Neural cell (in vitro differentiated cells): ENCODE measurements at regions not wholly inside any gene's neighbourhood (a gene's known extent, or its start where the extent isn't known, plus 50 kb on each side); places are given as distances from the start of the nearest gene placed in this dataset.

Experiments
- H2AFZ ChIP-seq: fragments of 200-600, 300-800 bp; sonication (generic), shearing (Covaris generic); 2 replicates; pipeline ENCODE4 v1.6.0; 2014; ENCODE audit warnings: low read depth, mild to moderate bottlenecking, antibody characterized with exemption, low read length, moderate library complexity
- H3F3A ChIP-seq: fragments of 200-600 bp; shearing (Covaris generic); 2 replicates; pipeline ENCODE4 v1.6.1; 2016; ENCODE audit warnings: mild to moderate bottlenecking, moderate library complexity, mixed read lengths, antibody characterized with exemption, low read length; ENCODE audit not compliant: insufficient read depth, poor library complexity, severe bottlenecking
- H3K27ac ChIP-seq: fragments of 200-600, 300-800 bp; sonication (generic), shearing (Covaris generic); 2 replicates; pipeline ENCODE4 v1.5.1; 2014; ENCODE audit warnings: mild to moderate bottlenecking, low read length, moderate library complexity
- H3K27me3 ChIP-seq: fragments of 300-800, 200-600 bp; sonication (generic), shearing (Covaris generic); 2 replicates; pipeline ENCODE4 v1.6.0; 2014; ENCODE audit warnings: mild to moderate bottlenecking, low read depth, low read length, moderate library complexity; ENCODE audit not compliant: insufficient read depth
- H3K36me3 ChIP-seq: fragments of 300-800, 200-600 bp; sonication (generic), shearing (Covaris generic); 2 replicates; pipeline ENCODE4 v1.5.1; 2014; ENCODE audit warnings: mild to moderate bottlenecking, antibody characterized with exemption, low read length, moderate library complexity; ENCODE audit not compliant: insufficient read depth
- H3K4me2 ChIP-seq: fragments of 300-800, 200-600 bp; sonication (generic), shearing (Covaris generic); 2 replicates; pipeline ENCODE4 v1.6.0; 2014; ENCODE audit warnings: mild to moderate bottlenecking, low read length
- H3K4me3 ChIP-seq: fragments of 300-800, 200-600 bp; sonication (generic), shearing (Covaris generic); 2 replicates; pipeline ENCODE4 v1.5.1; 2014; ENCODE audit warnings: mild to moderate bottlenecking, low read length, moderate library complexity
- H3K79me2 ChIP-seq: fragments of 200-600 bp; shearing (Covaris generic); replicated peaks from 2 replicates; pipeline ENCODE4 v1.6.0; 2014; ENCODE audit warnings: mild to moderate bottlenecking, low read length, moderate library complexity; ENCODE audit not compliant: insufficient read depth
- H3K9ac ChIP-seq: fragments of 300-800, 200-600 bp; sonication (generic), shearing (Covaris generic); 2 replicates; pipeline ENCODE4 v1.6.1; 2016; ENCODE audit warnings: mild to moderate bottlenecking, low read length, mixed read lengths
- H3K9me2 ChIP-seq: fragments of 200-600 bp; shearing (Covaris generic); 2 replicates; pipeline ENCODE4 v1.6.1; 2016; ENCODE audit warnings: mild to moderate bottlenecking, low read length, mixed read lengths; ENCODE audit not compliant: insufficient read depth
- H3K9me3 ChIP-seq: fragments of 200-600, 300-800 bp; sonication (generic), shearing (Covaris generic); 2 replicates; pipeline ENCODE4 v1.6.1; 2016; ENCODE audit warnings: mild to moderate bottlenecking, mixed run types, low read length, moderate library complexity, mixed read lengths
- H4K20me1 ChIP-seq: fragments of 200-600 bp; shearing (Covaris generic); 2 replicates; pipeline ENCODE4 v1.6.1; 2016; ENCODE audit warnings: mild to moderate bottlenecking, mixed run types; ENCODE audit not compliant: insufficient read depth
- CTCF ChIP-seq: fragments of 450-650 bp; IDR thresholded peaks from 2 replicates; pipeline ENCODE4 v1.5.1; 2014; ENCODE audit warnings: antibody characterized with exemption, mild to moderate bottlenecking, moderate library complexity; ENCODE audit not compliant: poor library complexity, severe bottlenecking
- EP300 ChIP-seq: fragments of 450-650 bp; conservative IDR thresholded peaks from 2 replicates; pipeline ENCODE4 v1.6.1; 2014; ENCODE audit warnings: antibody characterized with exemption, mild to moderate bottlenecking, moderate library complexity; ENCODE audit not compliant: poor library complexity, severe bottlenecking
- EZH2 ChIP-seq: fragments of 200-600, 300-800 bp; shearing (Covaris generic), sonication (generic); IDR thresholded peaks from 2 replicates; pipeline ENCODE4 v1.6.1; 2014; ENCODE audit warnings: antibody characterized with exemption, low read length, borderline replicate concordance, mild to moderate bottlenecking; ENCODE audit not compliant: insufficient read depth, poor library complexity, severe bottlenecking
- MXI1 ChIP-seq: fragments of 450-650 bp; conservative IDR thresholded peaks from 2 replicates; pipeline ENCODE4 v1.6.1; 2014; ENCODE audit warnings: antibody characterized with exemption, mild to moderate bottlenecking; ENCODE audit not compliant: poor library complexity, severe bottlenecking
- POLR2AphosphoS5 ChIP-seq: IDR thresholded peaks from 2 replicates; pipeline ENCODE4 v1.6.1; 2012
- RAD21 ChIP-seq: fragments of 450-650 bp; conservative IDR thresholded peaks from 2 replicates; pipeline ENCODE4 v1.6.1; 2014; ENCODE audit warnings: antibody characterized with exemption, mild to moderate bottlenecking, moderate library complexity
- SMC3 ChIP-seq: fragments of 450-650 bp; conservative IDR thresholded peaks from 2 replicates; pipeline ENCODE4 v1.6.1; 2014; ENCODE audit warnings: antibody characterized with exemption, mild to moderate bottlenecking, moderate library complexity; ENCODE audit not compliant: poor library complexity
- TAF1 ChIP-seq: IDR thresholded peaks from 2 replicates; pipeline ENCODE4 v1.6.1; 2012; ENCODE audit warnings: low read depth
- TF ChIP-seq, protein P1 (sequence below): IDR thresholded peaks from 2 replicates; pipeline ENCODE4 v1.6.1; 2012; ENCODE audit warnings: borderline replicate concordance

GRCh38 chr4:34771632-34772031 lies 1472.7 kb downstream of the ARAP2 start:
- Histone ChIP-seq H4K20me1 (no peaks in the 10 kb centered on the region), H3K9me3 (no peaks in the 10 kb centered on the region), H3K9ac (no peak overlapping the region), H3K4me2 (no peak overlapping the region), H3K79me2 (no peaks in the 10 kb centered on the region), H3K9me2 (no peaks in the 10 kb centered on the region), H3K27me3 (no peaks in the 10 kb centered on the region), H3K27ac (no peak overlapping the region), H3K36me3 (no peaks in the 10 kb centered on the region), H3K4me3 (no peak overlapping the region), H3F3A (no peaks in the 10 kb centered on the region), H2AFZ (no peak overlapping the region)
- TF ChIP-seq MXI1: no peak

DNA sequence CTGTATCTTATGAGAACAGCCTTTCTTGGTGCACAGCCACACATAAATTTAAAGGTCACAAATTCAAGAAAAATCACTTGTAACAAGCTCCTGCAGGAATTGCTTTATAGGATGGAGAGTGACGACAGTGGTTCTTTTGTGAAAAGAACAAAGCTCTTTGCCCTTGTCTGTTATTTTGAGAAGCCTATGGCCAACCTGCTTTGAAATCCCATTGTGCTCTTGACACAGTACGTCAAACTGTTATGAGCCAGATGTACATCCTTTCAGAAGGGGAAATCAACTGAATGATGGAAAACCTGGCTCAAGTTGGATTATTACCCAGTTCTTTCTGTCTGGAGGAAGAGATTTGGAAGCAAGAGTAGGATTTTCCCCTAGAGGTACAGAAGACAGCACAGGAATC lies 1454.2 kb downstream of the ARAP2 start:
- H3K27me3 ChIP-seq: no peaks in the 10 kb centered on the region
- no peaks in the 10 kb centered on the region for H4K20me1 ChIP-seq
- no peak overlapping the region for H2AFZ ChIP-seq
- no peaks in the 10 kb centered on the region for H3K36me3 ChIP-seq
- H3K9ac ChIP-seq: no peak overlapping the region
- no peaks in the 10 kb centered on the region for H3K79me2 ChIP-seq
- no peak overlapping the region for H3K4me2 ChIP-seq
- no peak overlapping the region for H3K4me3 ChIP-seq
- no peak overlapping the region for H3K27ac ChIP-seq
- H3K9me3 ChIP-seq: no peaks in the 10 kb centered on the region
- TF ChIP-seq SMC3: no peak
- no peak for TF ChIP-seq RAD21
- peak; percentile 17 for TF ChIP-seq EP300
- no peak for TF ChIP-seq EZH2
- H3F3A ChIP-seq: no peaks in the 10 kb centered on the region
- no peaks in the 10 kb centered on the region for H3K9me2 ChIP-seq

DNA sequence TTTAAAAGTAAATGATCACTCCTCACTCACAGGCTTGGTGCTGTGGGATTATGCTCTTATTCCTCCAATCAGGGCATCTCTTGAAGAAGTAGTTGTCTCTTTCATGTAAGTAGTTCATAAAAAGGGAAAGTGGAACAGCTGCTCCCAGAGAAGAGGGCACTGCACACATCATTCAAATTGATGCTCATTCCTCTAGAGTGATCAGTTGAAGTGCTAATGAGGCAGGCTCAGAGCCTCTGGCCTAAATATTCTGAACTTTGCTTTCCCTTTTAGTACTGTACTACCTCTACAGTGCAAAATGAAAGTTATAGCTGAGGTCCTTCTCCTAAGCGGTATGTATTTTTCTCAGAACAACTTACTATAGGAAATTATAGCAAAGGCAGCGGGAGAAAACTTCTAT lies 1453.1 kb downstream of the ARAP2 start:
- H3K9me2 ChIP-seq: no peaks in the 10 kb centered on the region
- no peak overlapping the region for H3K4me2 ChIP-seq
- no peaks in the 10 kb centered on the region for H3K27me3 ChIP-seq
- TF ChIP-seq CTCF: no peak
- no peak for TF ChIP-seq RAD21
- TF ChIP-seq EZH2: no peak
- TF ChIP-seq TAF1: no peak
- no peak for TF ChIP-seq EP300
- no peak for TF ChIP-seq POLR2AphosphoS5
- no peak overlapping the region for H3K27ac ChIP-seq
- H3F3A ChIP-seq: no peaks in the 10 kb centered on the region
- H3K4me3 ChIP-seq: no peak overlapping the region
- H4K20me1 ChIP-seq: no peaks in the 10 kb centered on the region
- no peaks in the 10 kb centered on the region for H3K36me3 ChIP-seq
- H3K79me2 ChIP-seq: no peaks in the 10 kb centered on the region
- H3K9me3 ChIP-seq: no peaks in the 10 kb centered on the region
- no peak overlapping the region for H2AFZ ChIP-seq
- no peak overlapping the region for H3K9ac ChIP-seq

DNA sequence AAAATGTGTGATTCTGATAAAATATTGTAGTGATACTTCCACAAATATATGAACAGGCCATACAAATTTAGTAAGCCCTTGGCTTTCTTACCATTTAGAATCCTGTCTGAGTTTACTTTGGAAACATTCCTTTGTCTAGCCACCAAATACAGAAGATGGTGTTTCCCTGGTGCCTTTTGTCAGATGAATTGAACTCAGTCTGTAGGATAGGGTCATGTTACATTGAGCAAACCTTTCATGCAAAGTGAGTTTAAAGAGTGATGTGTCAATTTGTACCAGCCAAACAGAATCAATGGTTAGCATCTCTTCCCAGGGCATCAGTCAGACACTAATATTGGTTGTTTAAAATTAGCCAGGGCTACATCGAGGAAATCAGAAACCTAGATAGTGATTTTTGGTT lies 1443.4 kb downstream of the ARAP2 start:
- H3K27me3 ChIP-seq: no peaks in the 10 kb centered on the region
- no peak overlapping the region for H3K4me3 ChIP-seq
- H3K27ac ChIP-seq: no peak overlapping the region
- H3K79me2 ChIP-seq: no peaks in the 10 kb centered on the region
- no peak overlapping the region for H3K9ac ChIP-seq
- no peaks in the 10 kb centered on the region for H3K9me2 ChIP-seq
- no peak overlapping the region for H3K4me2 ChIP-seq
- no peaks in the 10 kb centered on the region for H4K20me1 ChIP-seq
- no peak for TF ChIP-seq EZH2
- TF ChIP-seq, protein P1, sequence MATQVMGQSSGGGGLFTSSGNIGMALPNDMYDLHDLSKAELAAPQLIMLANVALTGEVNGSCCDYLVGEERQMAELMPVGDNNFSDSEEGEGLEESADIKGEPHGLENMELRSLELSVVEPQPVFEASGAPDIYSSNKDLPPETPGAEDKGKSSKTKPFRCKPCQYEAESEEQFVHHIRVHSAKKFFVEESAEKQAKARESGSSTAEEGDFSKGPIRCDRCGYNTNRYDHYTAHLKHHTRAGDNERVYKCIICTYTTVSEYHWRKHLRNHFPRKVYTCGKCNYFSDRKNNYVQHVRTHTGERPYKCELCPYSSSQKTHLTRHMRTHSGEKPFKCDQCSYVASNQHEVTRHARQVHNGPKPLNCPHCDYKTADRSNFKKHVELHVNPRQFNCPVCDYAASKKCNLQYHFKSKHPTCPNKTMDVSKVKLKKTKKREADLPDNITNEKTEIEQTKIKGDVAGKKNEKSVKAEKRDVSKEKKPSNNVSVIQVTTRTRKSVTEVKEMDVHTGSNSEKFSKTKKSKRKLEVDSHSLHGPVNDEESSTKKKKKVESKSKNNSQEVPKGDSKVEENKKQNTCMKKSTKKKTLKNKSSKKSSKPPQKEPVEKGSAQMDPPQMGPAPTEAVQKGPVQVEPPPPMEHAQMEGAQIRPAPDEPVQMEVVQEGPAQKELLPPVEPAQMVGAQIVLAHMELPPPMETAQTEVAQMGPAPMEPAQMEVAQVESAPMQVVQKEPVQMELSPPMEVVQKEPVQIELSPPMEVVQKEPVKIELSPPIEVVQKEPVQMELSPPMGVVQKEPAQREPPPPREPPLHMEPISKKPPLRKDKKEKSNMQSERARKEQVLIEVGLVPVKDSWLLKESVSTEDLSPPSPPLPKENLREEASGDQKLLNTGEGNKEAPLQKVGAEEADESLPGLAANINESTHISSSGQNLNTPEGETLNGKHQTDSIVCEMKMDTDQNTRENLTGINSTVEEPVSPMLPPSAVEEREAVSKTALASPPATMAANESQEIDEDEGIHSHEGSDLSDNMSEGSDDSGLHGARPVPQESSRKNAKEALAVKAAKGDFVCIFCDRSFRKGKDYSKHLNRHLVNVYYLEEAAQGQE: no peak
- TF ChIP-seq TAF1: no peak
- no peak for TF ChIP-seq RAD21
- TF ChIP-seq MXI1: no peak
- no peak for TF ChIP-seq POLR2AphosphoS5
- TF ChIP-seq EP300: no peak
- TF ChIP-seq SMC3: no peak
- TF ChIP-seq CTCF: no peak
- H3K9me3 ChIP-seq: peaks cover 1% of the 10 kb centered on the region
- H3K36me3 ChIP-seq: no peaks in the 10 kb centered on the region
- no peak overlapping the region for H2AFZ ChIP-seq
- H3F3A ChIP-seq: no peaks in the 10 kb centered on the region
